Astrocyte (in vitro differentiated cells and primary cell): ENCODE measurements at regions not wholly inside any gene's neighbourhood (a gene's known extent, or its start where the extent isn't known, plus 50 kb on each side); places are given as distances from the start of the nearest gene placed in this dataset.

Experiments
- CTCF ChIP-seq: IDR thresholded peaks from 2 replicates; pipeline ENCODE4 v1.5.1; 2011; ENCODE audit warnings: low read depth, mild to moderate bottlenecking, inconsistent platforms, low read length, moderate library complexity; ENCODE audit not compliant: insufficient read depth
- EZH2 ChIP-seq: IDR thresholded peaks from 2 replicates; pipeline ENCODE4 v1.6.1; 2012; ENCODE audit warnings: mild to moderate bottlenecking, low read length, inconsistent platforms; ENCODE audit not compliant: insufficient read depth

- no peak for TF ChIP-seq CTCF
- TF ChIP-seq EZH2: no peak
These were observed 490.8 kb downstream of the RASEF start for GRCh38 chr9:82572146-82572545.
